HG02571 (cell line): ENCODE measurements at regions not wholly inside any gene's neighbourhood (a gene's known extent, or its start where the extent isn't known, plus 50 kb on each side); places are given as distances from the start of the nearest gene placed in this dataset.
"Not testable (repeated sequence)": the region's sequence is repeated elsewhere in the genome, so short reads cannot be mapped to it uniquely, and the experiment has no call there.

Experiments
- ATAC-seq: cut with Tn5 transposase; IDR thresholded peaks from one replicate; pipeline ENCODE4 v1.9.1; 2021; ENCODE audit warnings: mild to moderate bottlenecking, moderate library complexity; ENCODE audit not compliant: unreplicated experiment

GRCh38 chr4:104330125-104330905 is 164.4 kb downstream of the CXXC4 start:
- ATAC-seq = no peak

- not testable (repeated sequence) for ATAC-seq
Measured at GRCh38 chr4:104326991-104327694, 167.6 kb downstream of the CXXC4 start.

DNA sequence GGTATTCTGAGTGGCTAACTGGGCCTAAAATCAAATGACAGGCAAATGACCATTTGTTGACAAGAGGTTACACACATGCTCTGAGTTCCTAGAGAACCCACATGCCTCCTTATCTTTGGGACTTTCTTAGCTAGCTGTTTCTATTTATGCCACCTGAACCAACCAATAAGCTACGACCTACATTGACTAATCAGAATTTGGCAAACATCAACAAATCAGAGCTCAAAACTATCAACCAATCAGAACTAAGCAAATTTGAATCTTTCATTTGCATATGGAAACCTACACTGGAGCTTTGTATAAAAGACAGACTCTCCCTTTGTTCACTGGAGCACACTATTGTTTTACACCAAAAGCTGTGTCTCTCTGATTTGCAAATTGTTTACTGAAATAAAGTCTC is 192.0 kb downstream of the CXXC4 start:
- ATAC-seq = no peak

- ATAC-seq = no peak
Measured at GRCh38 chr4:104294811-104295210, 199.9 kb downstream of the CXXC4 start.

GRCh38 chr4:104286867-104287266 is 207.8 kb downstream of the CXXC4 start:
- ATAC-seq = no peak

GRCh38 chr4:104283303-104283702 is 211.4 kb downstream of the CXXC4 start:
- no peak for ATAC-seq

DNA sequence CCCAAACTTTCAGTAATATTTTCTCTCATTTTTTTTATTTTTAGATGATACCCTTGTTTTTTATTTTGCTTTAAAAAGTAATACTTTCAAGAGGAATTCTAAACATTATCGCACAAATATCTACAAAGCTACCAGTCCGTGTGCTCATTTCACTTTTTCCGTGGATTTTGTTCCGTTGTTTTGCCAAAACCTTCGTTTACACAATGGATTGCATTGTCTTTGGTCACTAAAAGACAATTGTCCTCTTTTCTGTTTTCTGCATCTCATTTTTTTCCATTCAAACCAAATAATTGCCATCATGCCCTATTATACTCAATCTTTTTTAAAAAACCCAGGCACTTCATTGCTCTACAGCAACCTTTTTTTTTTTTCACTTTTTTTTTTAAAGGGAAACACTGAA is 214.9 kb downstream of the CXXC4 start:
- ATAC-seq = no peak

- ATAC-seq = no peak
Measured at GRCh38 chr4:104272966-104273365, 221.7 kb downstream of the CXXC4 start.

DNA sequence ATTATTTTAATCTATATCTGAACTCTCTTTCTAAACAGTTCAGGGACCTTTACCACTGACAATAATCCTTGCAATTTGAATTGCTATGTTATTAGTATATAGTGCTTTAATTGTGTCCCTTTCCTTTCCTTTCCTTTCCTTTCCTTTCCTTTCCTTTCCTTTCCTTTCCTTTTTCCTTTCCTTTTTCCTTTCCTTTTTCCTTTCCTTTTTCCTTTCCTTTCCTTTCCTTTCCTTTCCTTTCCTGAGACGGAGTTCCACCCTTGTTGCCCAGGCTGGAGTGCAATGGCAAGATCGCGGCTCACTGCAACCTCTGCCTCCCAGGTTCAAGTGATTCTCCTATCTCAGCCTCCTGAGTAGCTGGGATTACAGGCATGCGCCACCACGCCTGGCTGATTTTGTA is 225.1 kb downstream of the CXXC4 start:
- ATAC-seq = not testable (repeated sequence)

- ATAC-seq = no peak
Measured at GRCh38 chr4:104263100-104263499, 231.6 kb downstream of the CXXC4 start.

DNA sequence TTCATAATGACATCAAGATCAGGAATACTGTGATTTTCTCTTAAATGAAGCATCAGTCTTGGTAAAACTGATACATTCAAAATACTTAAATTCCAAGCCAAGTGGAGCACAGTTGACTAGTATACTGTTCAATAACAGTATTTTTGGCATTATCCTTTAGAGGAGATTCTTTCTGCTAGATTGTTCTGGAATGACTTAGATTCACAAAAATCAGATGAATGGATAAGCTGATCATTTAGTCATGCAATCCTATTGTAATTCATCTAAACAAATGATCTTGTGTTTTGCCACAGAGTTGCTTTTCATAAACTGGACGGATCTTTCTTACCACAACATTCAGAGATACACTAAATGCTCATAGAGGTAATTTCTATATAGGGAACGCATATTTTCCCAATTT is 232.0 kb downstream of the CXXC4 start:
- no peak for ATAC-seq

DNA sequence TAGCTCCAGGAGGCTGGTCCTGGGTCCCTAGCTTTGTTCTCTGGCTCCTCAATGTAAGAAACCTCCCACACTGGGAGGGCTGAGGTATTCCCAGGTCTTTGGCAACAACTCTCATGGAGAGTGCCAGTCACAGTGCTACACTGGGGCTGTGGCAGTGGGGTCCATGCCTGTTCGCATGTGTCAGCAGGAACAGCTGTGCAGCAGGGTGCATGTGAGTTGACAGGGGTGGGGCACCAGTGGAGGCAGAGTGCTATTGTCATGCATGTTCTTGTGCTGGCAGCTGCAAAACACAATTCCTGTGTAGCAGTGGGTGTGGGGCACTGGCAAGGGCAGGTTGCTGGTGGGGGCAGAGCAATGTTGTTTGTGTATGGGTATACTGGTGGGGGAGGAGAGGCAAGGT is 246.0 kb downstream of the CXXC4 start:
- no peak for ATAC-seq

DNA sequence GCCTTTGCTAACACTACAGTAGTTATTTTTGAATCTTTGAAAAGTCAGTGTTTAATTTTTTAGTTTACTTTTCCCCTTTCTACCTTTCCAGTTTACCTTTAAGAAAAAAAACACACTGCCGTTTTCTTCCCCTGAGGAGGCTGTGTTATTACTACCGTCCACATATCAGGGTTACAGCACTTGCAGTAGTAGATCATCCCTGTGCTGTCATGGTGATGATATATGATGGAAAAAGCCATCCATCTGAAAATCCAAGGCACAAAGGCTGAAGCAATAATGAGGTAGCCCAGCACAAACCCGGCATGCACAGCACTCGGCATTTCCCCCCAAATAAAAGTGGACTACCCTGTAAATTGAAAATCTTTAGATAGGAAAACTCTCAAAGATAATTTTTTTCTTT is 258.7 kb downstream of the CXXC4 start:
- no peak for ATAC-seq

DNA sequence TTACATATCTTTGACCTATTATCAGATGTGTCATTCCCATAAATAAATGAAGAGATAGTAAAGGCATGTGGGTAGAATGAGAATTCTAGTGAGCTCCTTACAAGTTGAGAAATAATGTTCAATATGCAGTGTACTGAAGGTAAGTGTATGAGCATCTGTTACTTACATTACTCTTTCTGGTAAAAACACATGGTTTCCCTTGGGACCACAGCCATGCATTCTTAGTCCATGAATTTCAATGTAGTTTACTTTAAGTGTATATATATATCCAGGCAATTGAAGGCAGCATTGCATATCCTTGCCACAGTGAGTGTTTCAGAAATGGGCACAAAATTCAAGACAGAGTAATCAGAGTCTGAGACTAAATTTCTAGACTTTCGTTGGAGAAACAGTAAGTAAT is 277.2 kb downstream of the CXXC4 start:
- ATAC-seq = no peak

DNA sequence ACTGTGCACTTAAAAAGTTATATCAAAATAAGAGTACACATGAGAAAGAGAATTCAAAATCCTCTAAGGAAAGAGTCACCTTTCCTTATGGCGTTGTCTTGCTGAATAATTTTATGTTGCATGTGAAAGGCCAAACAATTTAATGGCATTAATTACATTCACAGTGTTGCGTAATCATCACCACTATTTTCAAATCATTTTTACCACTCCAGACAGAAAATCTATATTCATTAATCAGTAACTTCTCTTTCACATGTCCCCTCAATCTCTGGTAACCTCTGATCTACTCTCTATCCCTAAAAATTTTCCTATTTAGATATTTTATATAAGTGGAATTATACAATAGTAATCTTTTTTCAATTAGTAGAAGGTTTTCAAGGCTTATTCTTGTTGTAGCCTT is 283.0 kb downstream of the CXXC4 start:
- no peak for ATAC-seq

DNA sequence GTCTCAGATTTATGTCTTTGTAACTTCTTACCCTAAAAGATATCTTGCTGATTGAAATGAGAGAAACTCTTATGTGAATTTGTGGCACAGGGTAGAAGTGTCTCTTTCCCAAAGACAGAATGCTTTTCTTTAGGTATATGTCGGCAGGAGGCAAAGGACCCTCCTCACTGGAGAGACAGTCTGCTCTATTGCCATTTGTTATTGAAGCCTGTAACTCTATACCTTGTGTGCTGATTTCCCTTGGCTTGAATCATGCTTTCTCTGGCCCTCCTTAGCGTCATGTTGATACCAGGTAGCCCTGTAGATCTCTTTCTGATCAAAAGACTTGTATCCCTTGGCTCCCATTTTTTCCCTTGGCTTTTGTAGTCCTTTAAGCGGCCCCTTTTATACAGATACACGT is 284.3 kb downstream of the CXXC4 start:
- ATAC-seq = no peak

DNA sequence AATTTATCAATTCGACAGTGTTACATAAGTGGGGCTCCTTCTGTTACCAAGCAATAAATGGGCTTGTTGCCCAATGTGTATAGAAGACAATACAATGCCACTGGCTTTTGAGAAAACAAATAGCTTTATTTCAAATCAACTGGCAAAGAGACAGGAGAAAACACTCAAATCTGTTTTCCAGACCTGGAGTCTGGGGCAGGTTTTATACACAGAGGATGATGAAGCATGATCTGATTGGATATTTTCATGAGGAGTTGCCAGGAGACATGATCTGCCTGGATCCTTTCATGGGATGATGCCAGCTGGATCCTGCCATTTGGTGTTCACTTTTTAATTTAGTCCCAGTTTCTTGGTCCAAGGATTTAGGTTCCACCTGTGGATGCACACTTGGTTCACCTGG is 287.9 kb downstream of the CXXC4 start:
- no peak for ATAC-seq

DNA sequence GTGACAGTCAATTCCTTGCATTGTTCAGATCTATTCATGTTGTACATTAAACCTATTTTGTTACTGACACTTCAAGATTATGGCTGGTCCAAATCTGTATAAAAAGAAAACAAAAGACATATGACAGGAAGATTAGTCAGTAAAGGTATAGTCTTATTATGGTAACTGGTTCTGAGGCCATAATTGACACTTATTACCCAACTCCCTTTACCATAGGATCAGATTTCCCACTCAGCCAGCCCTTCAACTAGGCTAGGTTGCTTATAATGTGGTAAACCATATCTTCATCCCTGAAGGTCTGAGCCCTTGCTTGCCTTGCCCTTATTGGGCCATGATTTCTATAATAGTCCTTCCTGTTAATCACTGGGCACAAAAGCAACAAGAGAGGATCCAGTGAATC is 289.6 kb downstream of the CXXC4 start:
- ATAC-seq = no peak

GRCh38 chr4:104188301-104188700 is 306.4 kb downstream of the CXXC4 start:
- ATAC-seq = no peak

GRCh38 chr4:104169437-104169836 is 325.3 kb downstream of the CXXC4 start:
- ATAC-seq = no peak

- ATAC-seq = no peak
Measured at GRCh38 chr4:104166749-104167148, 327.9 kb downstream of the CXXC4 start.

- ATAC-seq = no peak
Measured at GRCh38 chr4:104163820-104164219, 330.9 kb downstream of the CXXC4 start.

GRCh38 chr4:104146048-104146447 is 348.6 kb downstream of the CXXC4 start:
- no peak for ATAC-seq
